GM13977 (cell line): ENCODE measurements at regions not wholly inside any gene's neighbourhood (a gene's known extent, or its start where the extent isn't known, plus 50 kb on each side); places are given as distances from the start of the nearest gene placed in this dataset.
"Not testable (repeated sequence)": the region's sequence is repeated elsewhere in the genome, so short reads cannot be mapped to it uniquely, and the experiment has no call there.

Experiments
- DNase-seq: peaks from one replicate; pipeline ENCODE4 v3.0.0; 2012; ENCODE audit warnings: low spot score
- in situ Hi-C: fragments of 300-500 bp; cut with MboI; formaldehyde crosslinking; loops from one replicate; pipeline ENCODE4 v1.12.0; 2022; ENCODE audit warnings: low sequenced_read_pairs, low pct_unique_long_range_greater_than_20kb, mixed read lengths, inconsistent platforms; ENCODE audit not compliant: unreplicated experiment
- TF ChIP-seq, protein P1 (sequence below): IDR thresholded peaks from 2 replicates; pipeline ENCODE4 v1.5.1; 2012; ENCODE audit warnings: mild to moderate bottlenecking, control low read depth; ENCODE audit not compliant: insufficient read depth; ENCODE audit errors: extremely low read depth, missing control alignments

DNA sequence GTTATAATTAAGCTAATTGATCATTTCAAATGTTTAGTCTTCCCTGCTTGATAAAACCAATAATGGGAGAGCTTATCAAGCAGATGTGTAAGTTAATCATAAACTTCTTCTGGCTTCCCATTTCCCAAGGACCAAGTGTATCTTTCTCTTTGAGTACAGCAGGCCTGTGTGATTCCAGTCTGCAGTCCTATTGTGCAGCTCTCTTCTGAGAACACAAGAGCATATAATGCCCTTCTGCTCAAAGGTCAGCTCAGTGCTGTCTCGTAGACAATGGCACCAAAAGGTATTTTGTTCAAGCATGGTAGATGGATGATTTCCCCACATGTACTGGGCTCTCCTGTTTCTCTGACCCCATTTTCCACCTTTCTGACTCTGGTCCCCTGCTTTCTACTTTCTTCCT lies 101.8 kb upstream of the DYRK2 start:
- in situ Hi-C loops = no loop called here
- DNase-seq = no peak
- TF ChIP-seq, protein P1, sequence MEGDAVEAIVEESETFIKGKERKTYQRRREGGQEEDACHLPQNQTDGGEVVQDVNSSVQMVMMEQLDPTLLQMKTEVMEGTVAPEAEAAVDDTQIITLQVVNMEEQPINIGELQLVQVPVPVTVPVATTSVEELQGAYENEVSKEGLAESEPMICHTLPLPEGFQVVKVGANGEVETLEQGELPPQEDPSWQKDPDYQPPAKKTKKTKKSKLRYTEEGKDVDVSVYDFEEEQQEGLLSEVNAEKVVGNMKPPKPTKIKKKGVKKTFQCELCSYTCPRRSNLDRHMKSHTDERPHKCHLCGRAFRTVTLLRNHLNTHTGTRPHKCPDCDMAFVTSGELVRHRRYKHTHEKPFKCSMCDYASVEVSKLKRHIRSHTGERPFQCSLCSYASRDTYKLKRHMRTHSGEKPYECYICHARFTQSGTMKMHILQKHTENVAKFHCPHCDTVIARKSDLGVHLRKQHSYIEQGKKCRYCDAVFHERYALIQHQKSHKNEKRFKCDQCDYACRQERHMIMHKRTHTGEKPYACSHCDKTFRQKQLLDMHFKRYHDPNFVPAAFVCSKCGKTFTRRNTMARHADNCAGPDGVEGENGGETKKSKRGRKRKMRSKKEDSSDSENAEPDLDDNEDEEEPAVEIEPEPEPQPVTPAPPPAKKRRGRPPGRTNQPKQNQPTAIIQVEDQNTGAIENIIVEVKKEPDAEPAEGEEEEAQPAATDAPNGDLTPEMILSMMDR = no peak

DNA sequence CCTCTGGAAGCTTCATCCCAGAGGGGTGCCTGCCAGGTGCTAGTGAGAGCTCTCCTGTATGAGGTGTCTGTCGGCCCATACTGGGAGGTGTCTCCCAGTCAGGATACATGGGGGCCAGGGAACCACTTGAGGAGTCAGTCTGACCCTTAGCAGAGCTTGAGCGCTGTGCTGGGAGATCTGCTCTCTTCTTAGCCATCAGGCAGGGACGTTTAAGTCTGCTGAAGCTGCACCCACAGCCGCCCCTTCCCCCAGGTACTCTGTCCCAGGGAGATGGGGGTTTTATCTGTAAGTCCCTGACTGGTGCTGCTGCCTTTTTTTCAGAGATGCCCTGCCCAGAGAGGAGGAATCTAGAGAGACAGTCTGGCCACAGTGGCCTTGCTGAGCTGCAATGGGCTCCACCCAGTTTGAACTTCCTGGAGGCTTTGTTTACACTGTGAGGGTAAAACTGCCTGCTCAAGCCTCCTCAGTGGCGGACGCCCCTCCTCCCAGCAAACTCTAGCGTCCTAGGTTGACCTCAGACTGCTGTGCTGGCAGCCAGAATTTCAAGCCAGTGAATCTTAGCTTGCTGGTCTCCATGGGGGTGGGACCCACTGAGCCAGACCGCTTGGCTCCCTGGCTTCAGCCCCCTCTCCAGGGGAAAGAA lies 93.3 kb upstream of the DYRK2 start:
- DNase-seq, in situ Hi-C loops: not testable (repeated sequence)

DNA sequence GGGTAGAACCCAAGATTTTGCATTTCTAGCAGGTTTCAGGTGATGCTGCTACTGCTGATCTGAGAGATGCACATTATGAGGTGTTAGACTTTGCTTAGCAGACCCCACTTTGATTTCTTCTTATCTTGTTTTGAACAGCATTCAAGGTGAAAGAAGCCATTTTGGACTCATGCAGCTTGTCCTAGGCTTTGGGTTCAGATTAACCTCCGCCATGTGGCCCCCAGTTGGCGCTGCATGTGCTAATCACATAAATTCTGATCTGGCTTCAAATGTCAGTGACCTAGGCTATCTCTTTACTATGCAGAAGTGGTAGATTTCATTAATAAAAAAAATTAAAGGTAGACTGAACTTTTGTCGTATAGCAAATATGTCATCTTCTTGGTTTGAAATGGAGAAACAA lies 89.8 kb upstream of the DYRK2 start:
- TF ChIP-seq, protein P1 = no peak
- in situ Hi-C loops = no loop called here
- DNase-seq = no peak

DNA sequence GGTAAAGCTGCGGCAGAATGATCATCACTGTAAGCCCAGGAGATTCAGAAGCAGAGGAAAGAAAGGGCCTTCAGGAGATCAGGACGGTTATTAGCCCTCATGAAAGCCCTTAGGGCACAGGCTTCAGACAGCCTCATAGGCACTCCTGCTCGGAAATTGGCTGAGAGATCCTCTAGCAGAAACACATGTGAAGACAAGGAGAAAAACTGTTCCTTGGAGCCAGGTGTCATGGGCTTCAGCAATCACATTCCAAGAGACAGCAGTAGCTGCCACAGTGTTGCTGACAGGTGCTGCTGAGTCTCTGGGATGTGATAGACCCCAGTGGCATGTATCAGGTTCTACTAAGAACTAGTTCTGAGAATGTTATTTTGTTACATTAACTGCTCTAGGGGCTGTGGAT lies 88.8 kb upstream of the DYRK2 start:
- TF ChIP-seq, protein P1 = no peak
- no peak for DNase-seq
- in situ Hi-C loops = no loop called here

DNA sequence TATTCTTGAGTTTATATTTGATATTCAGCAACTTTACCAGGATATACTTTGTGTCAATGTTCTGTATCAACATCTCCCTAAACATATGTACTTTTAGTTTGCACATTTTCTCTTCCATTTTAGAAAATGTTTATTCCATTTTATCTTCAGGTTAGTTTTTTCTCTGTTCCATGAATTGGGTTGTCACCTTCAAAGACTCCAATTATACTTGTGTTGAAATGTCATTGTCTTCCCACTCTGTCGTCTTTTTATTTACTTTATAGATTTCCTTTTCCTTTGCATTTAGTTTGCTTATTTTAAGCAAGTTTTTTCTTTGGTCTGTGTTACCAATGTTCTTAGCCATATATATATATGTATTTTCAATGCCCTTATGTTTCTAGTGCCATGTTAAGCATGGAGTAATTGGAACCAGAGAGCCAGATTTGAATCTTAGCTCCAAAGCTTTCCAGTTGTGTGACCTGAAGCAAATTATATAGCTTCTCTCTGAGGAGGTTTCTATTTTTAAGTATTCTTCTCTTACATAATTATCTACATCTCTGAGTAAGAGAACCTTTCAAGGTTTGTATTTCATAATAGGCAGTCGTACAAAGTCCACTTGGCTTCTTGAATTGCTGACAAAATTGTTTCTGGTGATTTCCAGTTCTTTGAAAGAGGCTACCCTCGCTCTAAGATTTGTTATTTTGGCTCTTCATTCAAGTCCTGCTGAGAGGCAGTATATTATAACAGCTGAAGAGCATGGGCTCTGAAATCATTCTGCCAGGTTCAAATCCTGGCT lies 85.8 kb upstream of the DYRK2 start:
- in situ Hi-C loops = no loop called here
- DNase-seq = no peak
- TF ChIP-seq, protein P1 = no peak

DNA sequence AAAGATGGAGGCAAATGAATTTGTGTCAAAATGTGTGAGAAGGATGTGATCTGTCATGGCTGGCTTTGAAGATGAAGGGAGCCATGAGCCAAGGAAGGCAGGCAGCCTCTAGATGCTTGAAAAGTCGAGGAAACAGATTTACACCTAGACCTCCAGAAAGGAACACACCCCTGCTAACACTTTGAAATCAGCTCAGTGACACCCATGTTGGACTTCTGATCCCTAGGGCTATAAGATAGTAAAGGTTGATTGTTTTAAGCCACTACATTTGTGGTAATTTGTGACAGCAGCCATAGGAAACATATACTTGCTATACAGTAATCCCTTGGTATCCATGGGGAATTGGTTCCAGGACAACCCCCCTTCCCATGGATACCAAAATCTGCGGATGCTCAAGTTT lies 80.5 kb upstream of the DYRK2 start:
- no peak for DNase-seq
- in situ Hi-C loops = no loop called here
- TF ChIP-seq, protein P1 = no peak

DNA sequence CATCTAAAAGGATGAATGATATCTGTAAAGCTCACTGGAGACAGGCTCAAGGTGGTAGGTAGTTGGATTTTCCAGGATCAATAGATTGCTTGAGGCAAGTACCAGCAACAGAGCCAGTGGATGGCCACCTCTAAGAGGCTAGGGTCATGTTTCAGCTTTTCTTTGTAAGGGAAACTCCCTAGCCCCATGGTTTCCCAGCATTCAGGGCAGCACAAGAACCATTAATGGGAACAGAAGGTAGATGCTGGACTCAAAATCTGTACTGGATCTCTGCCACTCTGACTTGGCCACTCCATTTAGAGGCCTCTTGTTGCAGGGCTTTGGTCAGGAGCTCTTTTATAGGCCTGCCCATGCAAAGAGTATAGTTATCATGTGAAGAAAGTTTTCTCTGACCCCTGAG lies 76.1 kb upstream of the DYRK2 start:
- no peak for DNase-seq
- in situ Hi-C loops = no loop called here

More for the DNA sequence above, 76.1 kb upstream of the DYRK2 start:
- TF ChIP-seq, protein P1 = no peak
